Endodermal cell (in vitro differentiated cells): ENCODE measurements at regions not wholly inside any gene's neighbourhood (a gene's known extent, or its start where the extent isn't known, plus 50 kb on each side); places are given as distances from the start of the nearest gene placed in this dataset.

Experiments
- DNase-seq: peaks from one replicate; pipeline ENCODE4 v3.0.0-alpha.2; 2017
- H3K27ac ChIP-seq: 2 replicates; pipeline ENCODE4 v1.5.1; 2013; ENCODE audit warnings: mild to moderate bottlenecking, low read depth, low read length, moderate library complexity
- H3K27me3 ChIP-seq: 2 replicates; pipeline ENCODE4 v1.6.1; 2013; ENCODE audit warnings: mild to moderate bottlenecking, low read length, moderate library complexity; ENCODE audit not compliant: insufficient read depth, control insufficient read depth, poor library complexity, severe bottlenecking
- H3K36me3 ChIP-seq: 2 replicates; pipeline ENCODE4 v1.7.0; 2013; ENCODE audit warnings: mild to moderate bottlenecking, low read length, moderate library complexity; ENCODE audit not compliant: control insufficient read depth, insufficient read depth
- H3K4me1 ChIP-seq: one replicate; pipeline ENCODE4 v1.7.0; 2013; ENCODE audit warnings: low read length; ENCODE audit not compliant: control insufficient read depth, insufficient read depth
- H3K4me3 ChIP-seq: 2 replicates; pipeline ENCODE4 v1.5.1; 2013; ENCODE audit warnings: mild to moderate bottlenecking, low read length, moderate library complexity
- H3K9ac ChIP-seq: 2 replicates; pipeline ENCODE4 v1.6.1; 2013; ENCODE audit warnings: mild to moderate bottlenecking, low read length, moderate library complexity; ENCODE audit not compliant: poor library complexity, severe bottlenecking; ENCODE audit errors: extremely low read depth
- H3K9me3 ChIP-seq: 2 replicates; pipeline ENCODE4 v1.6.1; 2013; ENCODE audit warnings: mild to moderate bottlenecking, low read length, moderate library complexity; ENCODE audit not compliant: control insufficient read depth
- H3K27ac Mint-ChIP-seq: 2 replicates; pipeline ENCODE4 v1.8.0; 2020; ENCODE audit warnings: mixed read lengths
- H3K27me3 Mint-ChIP-seq: 2 replicates; pipeline ENCODE4 v1.8.0; 2021; ENCODE audit warnings: mild to moderate bottlenecking, mixed read lengths; ENCODE audit not compliant: insufficient read depth
- H3K36me3 Mint-ChIP-seq: 2 replicates; pipeline ENCODE4 v1.8.0; 2020; ENCODE audit warnings: low read depth, mixed read lengths
- H3K4me1 Mint-ChIP-seq: 2 replicates; pipeline ENCODE4 v1.8.0; 2020; ENCODE audit warnings: mixed read lengths
- H3K4me3 Mint-ChIP-seq: 2 replicates; pipeline ENCODE4 v1.8.0; 2020; ENCODE audit warnings: mild to moderate bottlenecking, moderate library complexity, mixed read lengths
- H3K9me3 Mint-ChIP-seq: 2 replicates; pipeline ENCODE4 v1.8.0; 2020; ENCODE audit warnings: mild to moderate bottlenecking, mixed read lengths
- CTCF ChIP-seq: fragments of 200-600 bp; sonication (generic); conservative IDR thresholded peaks from 2 replicates; pipeline ENCODE4 v1.5.0; 2021; ENCODE audit warnings: antibody characterized with exemption, mild to moderate bottlenecking
- WGBS, 2 experiments: methylation state at CpG; one replicate each; pipeline versions ENCODE4 v1.1.5 to v1.1.7; 2013; ENCODE audit warnings: missing lambda C conversion rate in 2 of 2, mixed read lengths in 1 of 2; ENCODE audit not compliant: insufficient coverage in 1 of 2, insufficient read length in 1 of 2; 5-methylcytosine and 5-hydroxymethylcytosine counted together

- Mint-ChIP-seq H3K27me3 (no peaks in the 10 kb centered on the region), H3K36me3 (no peaks in the 10 kb centered on the region), H3K4me3 (no peak overlapping the region), H3K4me1 (peaks cover 10% of the 10 kb centered on the region), H3K27ac (peak overlapping the region; percentile 2), H3K9me3 (no peaks in the 10 kb centered on the region)
- Histone ChIP-seq H3K27ac (no peak overlapping the region), H3K4me3 (no peak overlapping the region), H3K4me1 (no peaks in the 10 kb centered on the region), H3K36me3 (no peaks in the 10 kb centered on the region), H3K27me3 (no peaks in the 10 kb centered on the region), H3K9ac (no peak overlapping the region), H3K9me3 (no peaks in the 10 kb centered on the region)
- DNase-seq, result peak; percentile 33
- TF ChIP-seq CTCF, result no peak
- WGBS, 2 experiments, result 91 to 100% methylated on average over 1 to 4 of the region's 4 CpGs
Observed at GRCh38 chr2:26530696-26531095, 52.8 kb upstream of the OTOF start.

- Histone ChIP-seq H3K36me3 (no peaks in the 10 kb centered on the region), H3K27ac (no peak overlapping the region), H3K9me3 (no peaks in the 10 kb centered on the region), H3K4me1 (no peaks in the 10 kb centered on the region), H3K4me3 (no peak overlapping the region), H3K27me3 (no peaks in the 10 kb centered on the region), H3K9ac (no peak overlapping the region)
- no peaks in the 10 kb centered on the region for H3K9me3 Mint-ChIP-seq
- no peak overlapping the region for H3K27ac Mint-ChIP-seq
- peaks cover 10% of the 10 kb centered on the region for H3K4me1 Mint-ChIP-seq
- no peaks in the 10 kb centered on the region for H3K36me3 Mint-ChIP-seq
- H3K4me3 Mint-ChIP-seq, result no peak overlapping the region
- WGBS, 2 experiments, result 93 to 94% methylated on average over 7 to 10 of the region's 10 CpGs
- TF ChIP-seq CTCF, result no peak
- peak; percentile 39 for DNase-seq
- H3K27me3 Mint-ChIP-seq, result no peaks in the 10 kb centered on the region
Observed at GRCh38 chr2:26530240-26530540, 52.3 kb upstream of the OTOF start.

GRCh38 chr2:26529406-26530239 lies 51.7 kb upstream of the OTOF start:
- DNase-seq, result peak; percentile 41
- Mint-ChIP-seq H3K36me3 (no peaks in the 10 kb centered on the region), H3K9me3 (no peaks in the 10 kb centered on the region), H3K4me3 (no peak overlapping the region), H3K4me1 (peaks cover 8% of the 10 kb centered on the region), H3K27me3 (no peaks in the 10 kb centered on the region), H3K27ac (no peak overlapping the region)
- Histone ChIP-seq H3K9me3 (no peaks in the 10 kb centered on the region), H3K36me3 (no peaks in the 10 kb centered on the region), H3K4me3 (no peak overlapping the region), H3K4me1 (no peaks in the 10 kb centered on the region), H3K27me3 (no peaks in the 10 kb centered on the region), H3K9ac (no peak overlapping the region), H3K27ac (no peak overlapping the region)
- no peak for TF ChIP-seq CTCF
- 86 to 93% methylated on average over 8 to 20 of the region's 20 CpGs for WGBS, 2 experiments
